Activated CD8-positive, alpha-beta memory T cell treated with anti-CD3 and anti-CD28 coated beads for 36 hours (primary cell): ENCODE measurements at regions not wholly inside any gene's neighbourhood (a gene's known extent, or its start where the extent isn't known, plus 50 kb on each side); places are given as distances from the start of the nearest gene placed in this dataset.
"Not testable (repeated sequence)": the region's sequence is repeated elsewhere in the genome, so short reads cannot be mapped to it uniquely, and the experiment has no call there.

Experiments
- CTCF ChIA-PET: fragments of 350-600 bp; sonication (Branson Sonifier 250); formaldehyde crosslinking; loops from one replicate; lab custom pipeline; 2021; ENCODE audit warnings: antibody characterized with exemption; lab: Charles Lee
- POLR2A ChIA-PET: fragments of 350-600 bp; sonication (Branson Sonifier 250); formaldehyde crosslinking; loops from one replicate; lab custom pipeline; 2021; ENCODE audit warnings: antibody characterized with exemption; lab: Charles Lee

DNA sequence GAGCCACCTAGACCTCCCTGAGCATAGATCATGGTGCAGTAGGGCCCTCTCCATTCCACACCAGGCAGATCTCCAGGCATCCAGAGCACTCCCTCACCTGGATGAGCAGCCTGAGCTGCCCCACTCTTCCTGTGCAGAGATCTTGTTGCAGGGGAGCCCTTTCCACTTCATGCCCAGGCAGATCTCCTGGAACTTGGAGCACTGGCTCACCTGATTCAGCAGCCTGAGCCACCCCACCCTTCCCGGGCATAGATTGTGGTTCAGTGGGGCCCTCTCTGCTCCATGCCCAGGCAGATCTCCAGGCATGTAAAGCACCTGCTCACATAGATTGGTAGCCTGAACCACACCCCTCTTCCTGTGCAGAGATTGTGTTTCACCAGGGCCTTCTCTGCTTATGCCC lies 78.0 kb downstream of the SEC16B start:
- ChIA-PET POLR2A (no interaction called here), CTCF (no interaction called here)

GRCh38 chr1:177890479-177890878 lies 79.4 kb downstream of the SEC16B start:
- CTCF ChIA-PET = no interaction called here

DNA sequence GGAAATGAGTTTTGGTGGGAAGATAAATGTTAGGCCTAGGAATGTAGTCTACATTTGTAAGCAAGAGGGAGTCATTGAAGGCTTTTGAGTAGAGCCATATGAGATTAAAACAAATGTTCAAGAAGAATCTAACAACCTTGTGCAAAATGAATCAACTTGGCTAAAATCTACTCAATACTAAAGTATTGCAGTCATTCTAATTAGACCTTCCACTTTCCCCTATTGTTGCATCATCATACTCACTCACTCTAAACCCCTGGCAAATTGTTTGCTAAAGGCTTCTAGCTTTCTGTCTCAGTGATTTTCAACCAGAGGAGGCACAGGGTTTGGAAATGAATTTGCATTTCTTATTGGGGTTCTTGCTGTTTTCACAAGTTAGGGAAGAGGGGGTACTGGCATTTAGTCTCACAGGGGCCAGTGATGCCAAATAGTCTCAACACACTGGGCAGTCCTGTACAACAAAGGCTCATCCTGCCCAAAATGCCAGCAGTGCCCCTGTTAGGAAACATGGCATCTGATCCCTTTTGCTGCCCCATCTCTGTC lies 85.3 kb downstream of the SEC16B start:
- ChIA-PET POLR2A (no interaction called here), CTCF (no interaction called here)

More at GRCh38 chr1:177890479-177890878, 79.4 kb downstream of the SEC16B start:
- POLR2A ChIA-PET = no interaction called here

DNA sequence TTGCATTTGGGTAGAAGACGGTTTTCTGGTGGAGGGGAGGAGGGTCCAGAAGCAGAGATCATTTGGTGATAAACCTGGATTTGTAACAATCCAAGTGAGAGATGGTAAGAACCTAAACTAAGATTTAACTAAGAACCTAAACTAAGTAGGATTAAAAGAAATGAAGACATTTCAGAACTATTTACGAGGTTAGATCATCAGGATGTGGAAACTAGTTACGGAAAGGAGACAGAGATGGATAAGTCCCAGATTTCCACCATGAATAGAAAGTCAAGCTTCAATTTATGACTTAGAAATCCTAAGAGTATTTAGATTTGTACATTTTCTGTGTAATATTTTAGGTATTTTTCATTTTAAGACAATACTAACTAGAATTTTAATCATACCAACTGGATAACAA lies 86.3 kb downstream of the SEC16B start:
- CTCF ChIA-PET = no interaction called here
- POLR2A ChIA-PET = no interaction called here

GRCh38 chr1:177880339-177880891 lies 89.4 kb downstream of the SEC16B start:
- CTCF ChIA-PET = no interaction called here

GRCh38 chr1:177877086-177877485 lies 92.8 kb downstream of the SEC16B start:
- ChIA-PET POLR2A (no interaction called here), CTCF (no interaction called here)

More at GRCh38 chr1:177880339-177880891, 89.4 kb downstream of the SEC16B start:
- POLR2A ChIA-PET = no interaction called here

DNA sequence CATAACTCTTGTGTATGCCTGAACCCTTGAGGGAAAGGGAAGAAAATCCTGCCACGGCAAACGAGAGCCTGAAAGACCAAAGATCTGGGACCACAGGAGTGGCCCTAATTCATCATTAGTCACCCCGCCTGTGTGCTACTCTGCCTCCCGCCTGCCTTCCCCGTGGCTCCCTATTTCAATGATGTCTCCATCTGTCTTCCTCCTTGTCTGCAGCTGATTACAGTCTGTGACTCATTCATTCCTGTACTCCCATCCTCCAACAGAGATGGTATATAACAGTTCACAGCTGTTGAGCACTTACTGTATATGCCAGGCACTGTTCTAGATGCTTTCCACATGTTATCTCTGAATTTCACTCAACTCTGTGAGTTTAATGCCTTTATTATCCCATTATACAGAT lies 96.6 kb downstream of the SEC16B start:
- CTCF ChIA-PET = no interaction called here
- POLR2A ChIA-PET = no interaction called here

DNA sequence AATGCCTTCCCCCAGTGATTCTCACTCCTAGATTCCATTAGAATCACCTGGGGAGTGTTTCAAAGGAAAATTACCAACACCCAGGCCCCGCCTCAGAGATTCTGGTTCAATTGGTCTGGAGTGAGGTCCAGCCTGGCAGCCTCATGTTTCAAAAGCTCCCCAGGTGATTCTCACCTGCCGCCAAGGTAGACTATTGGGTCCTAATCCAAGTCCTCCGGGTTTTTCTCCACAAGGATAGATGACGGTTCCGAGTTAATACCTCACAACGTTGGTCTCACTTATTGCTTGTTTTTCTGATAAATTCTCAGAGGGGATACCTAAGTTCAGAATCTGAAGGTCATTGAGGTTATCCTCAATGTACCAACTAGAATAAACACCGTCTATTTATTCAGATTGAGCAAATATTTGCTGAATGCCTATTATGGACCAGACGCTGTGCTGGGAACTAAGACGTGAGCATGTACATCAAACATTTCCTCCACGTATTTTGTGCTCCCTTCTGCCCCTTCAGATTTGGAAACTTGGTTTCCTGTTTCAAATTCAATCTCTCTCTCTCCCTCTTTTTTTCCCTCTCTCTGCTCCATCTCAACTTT lies 97.5 kb downstream of the SEC16B start:
- POLR2A ChIA-PET = no interaction called here

DNA sequence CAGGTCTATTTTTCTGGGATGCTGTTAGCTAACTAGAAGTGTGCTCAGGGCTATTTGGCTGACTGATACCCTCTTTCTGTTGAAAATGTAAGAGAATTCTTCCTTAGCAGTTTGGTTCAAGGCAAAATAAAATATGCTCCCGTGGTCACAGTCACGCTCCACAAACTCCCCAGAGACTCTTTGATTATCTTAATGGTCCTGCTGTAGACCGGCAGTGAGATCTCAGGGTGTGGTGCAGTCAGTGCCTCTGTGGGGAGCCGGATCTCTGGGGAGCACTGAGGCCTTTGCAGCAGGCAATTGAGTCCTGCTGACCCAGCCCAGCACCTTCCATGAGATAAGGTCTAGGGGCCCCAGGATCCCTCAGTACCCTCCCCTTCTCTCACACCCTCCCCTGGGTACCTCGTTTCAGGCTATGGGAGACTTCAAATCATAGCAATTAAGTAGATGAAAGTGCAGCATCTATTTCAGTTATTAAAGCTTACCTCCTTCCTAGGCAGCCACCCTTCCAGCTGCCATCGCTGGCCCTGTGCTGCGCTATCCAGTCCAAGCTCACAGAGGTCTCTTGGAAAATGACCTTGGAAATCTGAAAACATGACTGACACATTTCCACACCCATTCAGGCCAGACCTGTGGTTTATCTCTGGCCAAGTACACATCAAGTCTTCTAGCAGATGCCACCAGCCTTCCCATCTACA lies 98.1 kb downstream of the SEC16B start:
- POLR2A ChIA-PET = no interaction called here
- CTCF ChIA-PET = no interaction called here

More for the DNA sequence above, 97.5 kb downstream of the SEC16B start:
- CTCF ChIA-PET = no interaction called here

DNA sequence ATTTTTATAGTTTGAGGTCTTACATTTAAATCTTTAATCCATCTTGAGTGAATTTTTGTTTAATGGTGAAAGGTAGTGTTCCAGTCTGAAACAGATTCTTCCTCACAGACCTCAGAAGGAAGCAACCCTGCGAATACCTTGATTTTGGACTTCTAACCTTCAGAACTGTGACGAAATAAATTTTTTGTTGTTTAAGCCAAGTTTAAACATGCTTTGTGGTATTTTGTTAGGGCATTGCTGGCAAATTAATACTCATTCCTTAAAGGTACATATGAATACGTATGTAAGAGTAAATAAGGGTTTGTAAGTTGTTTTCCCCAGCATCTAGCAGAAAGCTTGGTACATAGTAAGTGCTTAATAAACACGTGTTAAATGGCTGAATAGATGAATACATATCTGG lies 100.3 kb downstream of the SEC16B start:
- POLR2A ChIA-PET = no interaction called here

DNA sequence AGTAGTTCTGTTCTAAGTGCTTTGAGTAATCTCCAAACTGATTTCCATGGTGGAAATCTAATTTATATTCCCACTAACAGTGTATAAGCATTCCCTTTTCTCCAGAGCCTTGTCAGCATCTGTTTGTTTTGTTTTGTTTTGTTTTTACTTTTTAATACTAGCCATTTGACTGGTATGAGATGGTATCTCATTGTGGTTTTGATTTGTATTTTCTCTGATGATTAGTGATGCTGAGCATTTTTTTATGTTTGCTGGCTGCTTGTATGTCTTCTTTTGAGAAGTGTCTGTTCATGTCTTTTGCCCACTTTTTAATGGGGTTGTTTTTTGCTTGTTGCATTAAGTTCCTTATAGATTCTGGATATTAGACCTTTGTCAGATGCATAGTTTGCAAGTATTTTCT lies 100.8 kb downstream of the SEC16B start:
- CTCF ChIA-PET, POLR2A ChIA-PET: not testable (repeated sequence)

More for the DNA sequence above, 100.3 kb downstream of the SEC16B start:
- CTCF ChIA-PET = no interaction called here

DNA sequence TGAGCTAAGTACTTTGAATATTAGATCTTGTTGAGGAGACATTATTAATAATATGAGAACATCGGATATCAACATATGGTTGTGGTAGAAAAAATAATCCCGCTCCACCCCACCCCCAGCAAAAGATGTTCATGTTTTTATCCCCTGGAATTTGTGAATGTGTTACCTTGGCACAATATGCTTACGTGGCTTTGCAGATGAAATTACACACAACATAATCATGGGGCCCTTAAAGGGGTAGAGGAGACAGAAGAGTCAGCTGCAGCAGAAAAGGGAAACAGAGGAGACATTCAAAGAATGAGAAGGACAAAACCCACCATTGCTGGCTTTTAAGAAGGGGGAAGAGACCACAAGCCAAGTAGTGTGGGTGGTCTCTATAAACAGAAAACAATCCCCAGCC lies 104.1 kb downstream of the SEC16B start:
- ChIA-PET CTCF (no interaction called here), POLR2A (no interaction called here)

DNA sequence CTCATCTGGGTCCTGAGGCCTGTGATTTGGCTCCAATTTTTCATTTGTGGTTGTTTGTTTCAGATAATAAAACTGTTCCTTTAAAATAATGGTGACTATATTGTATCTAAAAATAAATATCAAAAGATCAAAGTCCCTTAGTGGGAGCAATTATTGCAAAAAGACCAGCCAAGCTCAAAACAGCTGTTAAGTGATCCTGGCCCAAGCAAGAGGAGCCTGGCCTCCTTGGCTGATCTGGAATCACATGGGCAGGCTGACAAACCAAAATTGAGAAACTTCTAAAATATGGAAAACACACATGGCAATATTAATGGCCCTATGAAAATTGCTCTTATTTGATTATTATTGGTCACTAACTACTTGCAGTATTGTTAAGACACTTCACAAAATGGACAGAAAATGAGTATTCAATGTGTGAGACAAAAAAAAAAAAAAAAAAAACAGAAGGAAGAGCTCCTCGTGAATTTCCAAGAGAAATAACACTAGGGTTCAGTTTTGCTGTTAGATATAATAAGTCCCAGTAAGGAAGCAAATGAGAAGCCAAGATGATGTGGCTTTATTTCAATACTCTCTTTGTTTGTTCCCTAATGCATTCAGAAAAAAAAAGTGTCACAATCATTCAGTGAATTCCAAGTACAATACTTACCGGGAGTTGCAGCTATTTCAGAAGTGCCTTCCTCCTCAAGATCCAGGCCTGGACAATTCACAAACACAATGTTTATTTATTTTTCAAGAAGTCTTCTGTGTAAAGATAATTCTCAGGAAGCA lies 105.1 kb downstream of the SEC16B start:
- CTCF ChIA-PET = no interaction called here

DNA sequence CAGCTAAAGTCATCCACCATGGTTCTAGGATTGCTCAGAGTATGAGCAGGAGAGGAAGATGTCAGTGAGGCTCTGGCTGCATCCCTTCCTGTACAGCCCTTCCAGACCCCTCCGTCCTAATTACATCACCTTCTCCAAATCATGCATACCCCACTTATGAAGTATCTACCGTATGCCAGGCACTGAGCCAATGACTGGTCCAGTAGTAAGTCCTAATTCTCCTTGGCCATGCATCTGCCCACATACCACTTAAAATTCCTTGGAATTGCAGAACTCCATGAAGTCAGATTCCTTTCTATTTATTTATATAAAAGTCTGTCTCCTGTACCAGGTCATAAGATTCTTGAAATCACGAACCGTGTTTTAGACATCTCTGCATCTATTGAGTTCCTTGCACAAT lies 106.1 kb downstream of the SEC16B start:
- POLR2A ChIA-PET = no interaction called here
- CTCF ChIA-PET = no interaction called here

More for the DNA sequence above, 105.1 kb downstream of the SEC16B start:
- POLR2A ChIA-PET = no interaction called here

DNA sequence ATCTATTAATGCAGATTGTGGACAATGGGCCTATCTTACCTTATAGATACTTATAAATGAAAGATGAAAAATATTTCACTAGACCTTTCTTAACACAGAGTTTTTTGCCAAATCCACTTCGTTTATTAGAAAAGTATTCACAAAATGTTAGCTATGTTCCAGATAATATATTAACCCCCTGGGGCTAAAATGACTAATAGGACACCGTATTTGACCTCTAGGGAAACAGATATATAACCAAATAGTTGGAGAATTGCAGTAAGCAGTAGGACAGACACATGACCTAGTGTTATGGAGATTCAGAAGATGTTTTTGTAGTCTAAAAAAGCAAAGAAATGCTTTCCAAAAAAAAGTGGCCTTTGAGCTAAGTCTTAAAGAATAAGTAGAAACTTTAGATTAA lies 106.9 kb downstream of the SEC16B start:
- ChIA-PET CTCF (no interaction called here), POLR2A (no interaction called here)

- POLR2A ChIA-PET = no interaction called here
- CTCF ChIA-PET = no interaction called here
Observed at GRCh38 chr1:177859572-177859971, 110.3 kb downstream of the SEC16B start.

DNA sequence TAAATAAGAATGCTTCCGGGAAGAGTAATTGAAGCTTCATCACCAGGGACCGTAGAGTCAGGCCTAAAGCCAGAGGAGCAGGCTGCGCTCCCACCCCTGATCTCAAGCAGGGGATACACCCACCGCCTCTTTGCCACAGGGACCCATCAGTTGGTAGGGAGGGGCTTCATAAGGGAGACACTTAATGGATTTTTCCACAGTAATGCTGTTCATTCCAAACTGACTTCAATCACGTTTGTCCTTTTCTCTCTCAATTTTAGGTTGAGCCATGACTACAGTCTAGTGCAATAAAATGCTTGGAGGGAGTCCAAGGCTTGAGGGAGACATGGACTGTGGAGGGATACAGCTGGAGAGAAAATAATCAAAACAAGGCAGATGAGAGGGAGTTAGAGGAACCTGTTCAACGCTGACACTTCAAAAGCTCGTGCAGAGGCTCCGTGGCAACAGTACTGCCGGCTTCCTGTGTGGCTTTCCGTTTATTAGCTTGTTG lies 111.5 kb downstream of the SEC16B start:
- POLR2A ChIA-PET = no interaction called here
- CTCF ChIA-PET = no interaction called here

- ChIA-PET POLR2A (no interaction called here), CTCF (no interaction called here)
Observed at GRCh38 chr1:177857285-177857684, 112.6 kb downstream of the SEC16B start.

GRCh38 chr1:177854951-177855350 lies 114.9 kb downstream of the SEC16B start:
- POLR2A ChIA-PET = no interaction called here
- CTCF ChIA-PET = no interaction called here
